ENCODE measurements at regions not wholly inside any gene's neighbourhood (a gene's known extent, or its start where the extent isn't known, plus 50 kb on each side); places are given as distances from the start of the nearest gene placed in this dataset.

GRCh38 chr12:91316161-91316906 lies 133.7 kb upstream of the DCN start:
- Histone ChIP-seq H3K4me3 (ENCODE audit: insufficient read length, low read depth) (no peak overlapping the region), H3K27me3 (ENCODE audit: insufficient read depth, insufficient read length) (no peaks in the 10 kb centered on the region), H3K9me3 (ENCODE audit: insufficient read depth, low read length) (peaks cover 4% of the 10 kb centered on the region; the same call in 1 of the 2 replicates), H3K9ac (ENCODE audit: insufficient read length, low read depth) (no peak overlapping the region), H3K36me3 (ENCODE audit: insufficient read depth, insufficient read length, low read length) (no peaks in the 10 kb centered on the region), H3K4me1 (ENCODE audit: insufficient read depth, insufficient read length) (no peaks in the 10 kb centered on the region)
- TF ChIP-seq SUZ12 (IDR thresholded peaks at IDR 0.05; ENCODE audit: extremely low read depth, insufficient read depth, insufficient read length) (no peak), ZNF274 (IDR thresholded peaks at IDR 0.05; ENCODE audit: low read depth, low read length) (no peak), YY1 (IDR thresholded peaks at IDR 0.05; ENCODE audit: insufficient read depth, insufficient read length) (no peak)
- no peak for DNase-seq (ENCODE audit: low read depth, low spot score)

GRCh38 chr12:91311081-91311480 lies 128.5 kb upstream of the DCN start:
- no peak for DNase-seq (ENCODE audit: low read depth, low spot score)
- no peak for TF ChIP-seq SUZ12 (IDR thresholded peaks at IDR 0.05; ENCODE audit: extremely low read depth, insufficient read depth, insufficient read length)
- no peak for TF ChIP-seq YY1 (IDR thresholded peaks at IDR 0.05; ENCODE audit: insufficient read depth, insufficient read length)
- no peak for TF ChIP-seq ZNF274 (IDR thresholded peaks at IDR 0.05; ENCODE audit: low read depth, low read length)
- H3K9me3 ChIP-seq (ENCODE audit: insufficient read depth, low read length), result peaks cover 5% of the 10 kb centered on the region
- H3K27me3 ChIP-seq (ENCODE audit: insufficient read depth, insufficient read length), result no peaks in the 10 kb centered on the region
- no peaks in the 10 kb centered on the region for H3K4me1 ChIP-seq (ENCODE audit: insufficient read depth, insufficient read length)
- no peak overlapping the region for H3K4me3 ChIP-seq (ENCODE audit: insufficient read length, low read depth)
- H3K36me3 ChIP-seq (ENCODE audit: insufficient read depth, insufficient read length, low read length), result no peaks in the 10 kb centered on the region
- H3K9ac ChIP-seq (ENCODE audit: insufficient read length, low read depth), result no peak overlapping the region

GRCh38 chr12:91309450-91309849 lies 126.8 kb upstream of the DCN start:
- TF ChIP-seq SUZ12 (IDR thresholded peaks at IDR 0.05; ENCODE audit: extremely low read depth, insufficient read depth, insufficient read length) (no peak), ZNF274 (IDR thresholded peaks at IDR 0.05; ENCODE audit: low read depth, low read length) (no peak), YY1 (IDR thresholded peaks at IDR 0.05; ENCODE audit: insufficient read depth, insufficient read length) (no peak)
- Histone ChIP-seq H3K4me3 (ENCODE audit: insufficient read length, low read depth) (no peak overlapping the region), H3K27me3 (ENCODE audit: insufficient read depth, insufficient read length) (no peaks in the 10 kb centered on the region), H3K9ac (ENCODE audit: insufficient read length, low read depth) (no peak overlapping the region), H3K4me1 (ENCODE audit: insufficient read depth, insufficient read length) (no peaks in the 10 kb centered on the region), H3K36me3 (ENCODE audit: insufficient read depth, insufficient read length, low read length) (no peaks in the 10 kb centered on the region), H3K9me3 (ENCODE audit: insufficient read depth, low read length) (peaks cover 6% of the 10 kb centered on the region; the same call in 1 of the 2 replicates)
- no peak for DNase-seq (ENCODE audit: low read depth, low spot score)

- no peak for DNase-seq (ENCODE audit: low read depth, low spot score)
- Histone ChIP-seq H3K9me3 (ENCODE audit: insufficient read depth, low read length) (peaks cover 6% of the 10 kb centered on the region; the same call in 1 of the 2 replicates), H3K9ac (ENCODE audit: insufficient read length, low read depth) (no peak overlapping the region), H3K4me3 (ENCODE audit: insufficient read length, low read depth) (no peak overlapping the region), H3K4me1 (ENCODE audit: insufficient read depth, insufficient read length) (no peaks in the 10 kb centered on the region), H3K27me3 (ENCODE audit: insufficient read depth, insufficient read length) (no peaks in the 10 kb centered on the region), H3K36me3 (ENCODE audit: insufficient read depth, insufficient read length, low read length) (no peaks in the 10 kb centered on the region)
- TF ChIP-seq ZNF274 (IDR thresholded peaks at IDR 0.05; ENCODE audit: low read depth, low read length) (no peak), YY1 (IDR thresholded peaks at IDR 0.05; ENCODE audit: insufficient read depth, insufficient read length) (no peak), SUZ12 (IDR thresholded peaks at IDR 0.05; ENCODE audit: extremely low read depth, insufficient read depth, insufficient read length) (no peak)
Observed at GRCh38 chr12:91307957-91308670, 125.5 kb upstream of the DCN start.

GRCh38 chr12:91290354-91290753 lies 107.7 kb upstream of the DCN start:
- Histone ChIP-seq H3K9ac (ENCODE audit: insufficient read length, low read depth) (no peak overlapping the region), H3K4me3 (ENCODE audit: insufficient read length, low read depth) (no peak overlapping the region), H3K36me3 (ENCODE audit: insufficient read depth, insufficient read length, low read length) (no peaks in the 10 kb centered on the region), H3K27me3 (ENCODE audit: insufficient read depth, insufficient read length) (no peaks in the 10 kb centered on the region), H3K9me3 (ENCODE audit: insufficient read depth, low read length) (no peaks in the 10 kb centered on the region), H3K4me1 (ENCODE audit: insufficient read depth, insufficient read length) (no peaks in the 10 kb centered on the region)
- TF ChIP-seq YY1 (IDR thresholded peaks at IDR 0.05; ENCODE audit: insufficient read depth, insufficient read length) (no peak), ZNF274 (IDR thresholded peaks at IDR 0.05; ENCODE audit: low read depth, low read length) (no peak), SUZ12 (IDR thresholded peaks at IDR 0.05; ENCODE audit: extremely low read depth, insufficient read depth, insufficient read length) (no peak)
- DNase-seq (ENCODE audit: low read depth, low spot score), result no peak

- H3K27me3 ChIP-seq (ENCODE audit: insufficient read depth, insufficient read length), result no peaks in the 10 kb centered on the region
- TF ChIP-seq ZNF274 (IDR thresholded peaks at IDR 0.05; ENCODE audit: low read depth, low read length) (no peak), SUZ12 (IDR thresholded peaks at IDR 0.05; ENCODE audit: extremely low read depth, insufficient read depth, insufficient read length) (no peak), YY1 (IDR thresholded peaks at IDR 0.05; ENCODE audit: insufficient read depth, insufficient read length) (no peak)
- H3K9ac ChIP-seq (ENCODE audit: insufficient read length, low read depth), result no peak overlapping the region
- H3K4me3 ChIP-seq (ENCODE audit: insufficient read length, low read depth), result no peak overlapping the region
- no peaks in the 10 kb centered on the region for H3K36me3 ChIP-seq (ENCODE audit: insufficient read depth, insufficient read length, low read length)
- DNase-seq (ENCODE audit: low read depth, low spot score), result no peak
- H3K4me1 ChIP-seq (ENCODE audit: insufficient read depth, insufficient read length), result no peaks in the 10 kb centered on the region
- no peaks in the 10 kb centered on the region for H3K9me3 ChIP-seq (ENCODE audit: insufficient read depth, low read length)
Observed at GRCh38 chr12:91289906-91290305, 107.3 kb upstream of the DCN start.

- TF ChIP-seq YY1 (IDR thresholded peaks at IDR 0.05; ENCODE audit: insufficient read depth, insufficient read length) (no peak), SUZ12 (IDR thresholded peaks at IDR 0.05; ENCODE audit: extremely low read depth, insufficient read depth, insufficient read length) (no peak), ZNF274 (IDR thresholded peaks at IDR 0.05; ENCODE audit: low read depth, low read length) (no peak)
- no peaks in the 10 kb centered on the region for H3K36me3 ChIP-seq (ENCODE audit: insufficient read depth, insufficient read length, low read length)
- no peaks in the 10 kb centered on the region for H3K9me3 ChIP-seq (ENCODE audit: insufficient read depth, low read length)
- DNase-seq (ENCODE audit: low read depth, low spot score), result no peak
- no peak overlapping the region for H3K4me3 ChIP-seq (ENCODE audit: insufficient read length, low read depth)
- H3K9ac ChIP-seq (ENCODE audit: insufficient read length, low read depth), result no peak overlapping the region
- no peaks in the 10 kb centered on the region for H3K4me1 ChIP-seq (ENCODE audit: insufficient read depth, insufficient read length)
- H3K27me3 ChIP-seq (ENCODE audit: insufficient read depth, insufficient read length), result no peaks in the 10 kb centered on the region
Observed at GRCh38 chr12:91289072-91289471, 106.5 kb upstream of the DCN start.
